Caco-2 (cell line): ENCODE measurements at regions not wholly inside any gene's neighbourhood (a gene's known extent, or its start where the extent isn't known, plus 50 kb on each side); places are given as distances from the start of the nearest gene placed in this dataset.

ENCODE experiments used
- BruUV-seq: library from RNA; stranded (reverse); fragments of 400-500 nt; replicated peaks from 2 replicates; lab custom pipeline; 2021; lab: Mats Ljungman, UMichigan
- CTCF ChIA-PET: fragments of 300-600 bp; sonication (Branson Sonifier 250); formaldehyde crosslinking; loops from one replicate; lab custom pipeline; 2022; ENCODE audit warnings: antibody characterized with exemption; lab: Charles Lee
- POLR2A ChIA-PET: fragments of 300-600 bp; sonication (Branson Sonifier 250); formaldehyde crosslinking; loops from one replicate; lab custom pipeline; 2022; ENCODE audit warnings: antibody characterized with exemption; lab: Charles Lee
- DNase-seq, 2 experiments: peaks; one replicate each; pipeline versions ENCODE4 v3.0.0 to v3.0.0-alpha.2; 2020 to 2022
- H3K27me3 ChIP-seq: replicated peaks from 2 replicates; pipeline ENCODE4 v1.6.0; 2011; ENCODE audit warnings: low read length; ENCODE audit not compliant: control insufficient read depth, insufficient read depth
- H3K36me3 ChIP-seq: 2 replicates; pipeline ENCODE4 v1.5.1; 2011; ENCODE audit warnings: low read length; ENCODE audit not compliant: control insufficient read depth, insufficient read depth
- H3K4me1 ChIP-seq: fragments of 250-450 bp; sonication (Bioruptor Pico); 2 replicates; pipeline ENCODE4 v1.5.1; 2020; ENCODE audit warnings: mild to moderate bottlenecking
- H3K4me3 ChIP-seq: 2 replicates; pipeline ENCODE4 v1.5.1; 2011; ENCODE audit warnings: low read depth, mild to moderate bottlenecking, control low read depth, low read length
- H3K9me3 ChIP-seq: fragments of 250-450 bp; sonication (Bioruptor Pico); 2 replicates; pipeline ENCODE4 v1.5.1; 2020; ENCODE audit warnings: mild to moderate bottlenecking, moderate library complexity
- H3K27ac Mint-ChIP-seq: one replicate; pipeline ENCODE4 v1.8.0; 2022; ENCODE audit warnings: mixed read lengths; ENCODE audit not compliant: unreplicated experiment
- H3K27me3 Mint-ChIP-seq: one replicate; pipeline ENCODE4 v1.8.0; 2022; ENCODE audit warnings: mixed read lengths; ENCODE audit not compliant: insufficient read depth, unreplicated experiment
- H3K36me3 Mint-ChIP-seq: one replicate; pipeline ENCODE4 v1.8.0; 2022; ENCODE audit warnings: mild to moderate bottlenecking, mixed read lengths; ENCODE audit not compliant: insufficient read depth, unreplicated experiment
- H3K4me1 Mint-ChIP-seq: one replicate; pipeline ENCODE4 v1.8.0; 2022; ENCODE audit warnings: low read depth, mixed read lengths; ENCODE audit not compliant: unreplicated experiment
- H3K4me3 Mint-ChIP-seq: one replicate; pipeline ENCODE4 v1.8.0; 2022; ENCODE audit warnings: mild to moderate bottlenecking, moderate library complexity, mixed read lengths; ENCODE audit not compliant: unreplicated experiment
- H3K9me3 Mint-ChIP-seq: one replicate; pipeline ENCODE4 v1.8.0; 2022; ENCODE audit warnings: mixed read lengths; ENCODE audit not compliant: unreplicated experiment
- intact Hi-C: fragments of 100-400 bp; cut with micrococcal nuclease; formaldehyde crosslinking; loops from one replicate; pipeline ENCODE4 v1.10.0; 2022; ENCODE audit not compliant: unreplicated experiment
- TF ChIP-seq, protein P1 (sequence below), 2 experiments: fragments of 200-600 bp in 1 of 2; IDR thresholded peaks; 1 replicate in 1 of 2; 2 replicates in 1 of 2; pipeline versions ENCODE4 v1.5.1 to v1.8.0; 2011 to 2022; ENCODE audit warnings: antibody characterized with exemption in 1 of 2, control low read depth in 1 of 2, inconsistent platforms in 1 of 2, low read depth in 1 of 2, low read length in 1 of 2, mild to moderate bottlenecking in 1 of 2, moderate library complexity in 1 of 2; ENCODE audit not compliant: insufficient read depth in 1 of 2, severe bottlenecking in 1 of 2, unreplicated experiment in 1 of 2

DNA sequence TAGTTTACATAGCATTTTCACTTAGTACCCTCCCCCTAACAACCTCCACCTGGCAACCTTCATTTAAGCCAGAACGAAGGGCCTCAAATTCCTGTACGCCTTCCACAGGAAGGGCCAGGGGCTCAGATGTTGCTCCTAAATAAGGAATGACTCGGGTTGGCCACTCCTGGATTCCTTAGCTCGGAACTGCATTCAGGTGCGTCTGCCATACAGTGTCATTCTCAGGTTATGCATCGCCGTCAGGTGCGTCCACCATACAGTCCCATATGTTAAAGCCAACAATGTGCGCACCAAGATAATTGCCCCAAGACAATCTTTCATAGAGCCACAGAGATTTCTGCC is 53.5 kb upstream of the USP3 start:
- H3K27me3 Mint-ChIP-seq = no peaks in the 10 kb centered on the region
- ChIA-PET CTCF (no interaction called here), POLR2A (no interaction called here)
- no peaks in the 10 kb centered on the region for H3K9me3 Mint-ChIP-seq
- TF ChIP-seq, protein P1, sequence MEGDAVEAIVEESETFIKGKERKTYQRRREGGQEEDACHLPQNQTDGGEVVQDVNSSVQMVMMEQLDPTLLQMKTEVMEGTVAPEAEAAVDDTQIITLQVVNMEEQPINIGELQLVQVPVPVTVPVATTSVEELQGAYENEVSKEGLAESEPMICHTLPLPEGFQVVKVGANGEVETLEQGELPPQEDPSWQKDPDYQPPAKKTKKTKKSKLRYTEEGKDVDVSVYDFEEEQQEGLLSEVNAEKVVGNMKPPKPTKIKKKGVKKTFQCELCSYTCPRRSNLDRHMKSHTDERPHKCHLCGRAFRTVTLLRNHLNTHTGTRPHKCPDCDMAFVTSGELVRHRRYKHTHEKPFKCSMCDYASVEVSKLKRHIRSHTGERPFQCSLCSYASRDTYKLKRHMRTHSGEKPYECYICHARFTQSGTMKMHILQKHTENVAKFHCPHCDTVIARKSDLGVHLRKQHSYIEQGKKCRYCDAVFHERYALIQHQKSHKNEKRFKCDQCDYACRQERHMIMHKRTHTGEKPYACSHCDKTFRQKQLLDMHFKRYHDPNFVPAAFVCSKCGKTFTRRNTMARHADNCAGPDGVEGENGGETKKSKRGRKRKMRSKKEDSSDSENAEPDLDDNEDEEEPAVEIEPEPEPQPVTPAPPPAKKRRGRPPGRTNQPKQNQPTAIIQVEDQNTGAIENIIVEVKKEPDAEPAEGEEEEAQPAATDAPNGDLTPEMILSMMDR (IDR thresholded peaks at IDR 0.05; ENCODE audit: insufficient read depth in 1 of 2, low read depth in 1 of 2, low read length in 1 of 2, severe bottlenecking in 1 of 2, unreplicated experiment in 1 of 2) = no peak
- H3K4me1 Mint-ChIP-seq = peaks cover 9% of the 10 kb centered on the region
- peaks cover 19% of the 10 kb centered on the region for H3K4me1 ChIP-seq
- DNase-seq = no peak
- no peak overlapping the region for H3K4me3 ChIP-seq
- no peak overlapping the region for H3K27ac Mint-ChIP-seq
- no TSS peak for BruUV-seq
- no peaks in the 10 kb centered on the region for H3K36me3 Mint-ChIP-seq
- intact Hi-C loops = no loop called here
- H3K9me3 ChIP-seq = no peaks in the 10 kb centered on the region
- no peaks in the 10 kb centered on the region for H3K36me3 ChIP-seq
- H3K4me3 Mint-ChIP-seq = no peak overlapping the region
- H3K27me3 ChIP-seq = no peaks in the 10 kb centered on the region

GRCh38 chr15:63451671-63452315 is 52.6 kb upstream of the USP3 start:
- TF ChIP-seq, protein P1 (IDR thresholded peaks at IDR 0.05; ENCODE audit: insufficient read depth in 1 of 2, low read depth in 1 of 2, low read length in 1 of 2, severe bottlenecking in 1 of 2, unreplicated experiment in 1 of 2) = no peak
- intact Hi-C loops = no loop called here
- H3K9me3 ChIP-seq = no peaks in the 10 kb centered on the region
- no peak overlapping the region for H3K4me3 Mint-ChIP-seq
- no peaks in the 10 kb centered on the region for H3K27me3 Mint-ChIP-seq
- H3K9me3 Mint-ChIP-seq = no peaks in the 10 kb centered on the region
- peaks cover 9% of the 10 kb centered on the region for H3K4me1 Mint-ChIP-seq
- no peak overlapping the region for H3K4me3 ChIP-seq
- ChIA-PET CTCF (no interaction called here), POLR2A (interaction anchor here (0.6 kb wide), 1 partner anchor 8 kb away, joined by 5 read pairs; no protein-coding TSS in a partner anchor)
- DNase-seq = no peak
- H3K27me3 ChIP-seq = no peaks in the 10 kb centered on the region
- H3K36me3 ChIP-seq = no peaks in the 10 kb centered on the region
- BruUV-seq = no TSS peak
- H3K36me3 Mint-ChIP-seq = no peaks in the 10 kb centered on the region
- H3K4me1 ChIP-seq = peaks cover 19% of the 10 kb centered on the region
- no peak overlapping the region for H3K27ac Mint-ChIP-seq

- DNase-seq = no peak
- Mint-ChIP-seq H3K27me3 (no peaks in the 10 kb centered on the region), H3K36me3 (no peaks in the 10 kb centered on the region), H3K9me3 (no peaks in the 10 kb centered on the region), H3K4me3 (no peak overlapping the region), H3K4me1 (peaks cover 9% of the 10 kb centered on the region), H3K27ac (no peak overlapping the region)
- CTCF ChIA-PET = no interaction called here
- TF ChIP-seq, protein P1 (IDR thresholded peaks at IDR 0.05; ENCODE audit: insufficient read depth in 1 of 2, low read depth in 1 of 2, low read length in 1 of 2, severe bottlenecking in 1 of 2, unreplicated experiment in 1 of 2) = no peak
- Histone ChIP-seq H3K36me3 (no peaks in the 10 kb centered on the region), H3K4me1 (peaks cover 19% of the 10 kb centered on the region), H3K4me3 (no peak overlapping the region), H3K9me3 (no peaks in the 10 kb centered on the region), H3K27me3 (no peaks in the 10 kb centered on the region)
- intact Hi-C loops = no loop called here
- no TSS peak for BruUV-seq
- POLR2A ChIA-PET = no interaction called here
Observed at GRCh38 chr15:63452552-63453136, 51.7 kb upstream of the USP3 start.
